ENCODE measurements at regions not wholly inside any gene's neighbourhood (a gene's known extent, or its start where the extent isn't known, plus 50 kb on each side); places are given as distances from the start of the nearest gene placed in this dataset.

GRCh38 chr10:3951993-3952392 is 167.0 kb upstream of the KLF6 start:
- H2AFZ ChIP-seq, result no peak overlapping the region
- WGBS (ENCODE audit: low lambda C conversion rate, missing lambda C conversion rate), result 97% methylated on average over 12 of the region's 12 CpGs
- no peaks in the 10 kb centered on the region for H3K9me2 ChIP-seq (replicated peaks; ENCODE audit: insufficient read depth)
- H3K79me2 ChIP-seq, result no peaks in the 10 kb centered on the region
- H3K27ac ChIP-seq, result no peak overlapping the region
- H3K36me3 ChIP-seq (replicated peaks; ENCODE audit: insufficient read depth, low read depth), result no peaks in the 10 kb centered on the region
- H3K9me3 ChIP-seq (ENCODE audit: low read depth), result no peaks in the 10 kb centered on the region
- no peak for TF ChIP-seq CTCF (IDR thresholded peaks at IDR 0.05; ENCODE audit: poor library complexity)
- H4K20me1 ChIP-seq (ENCODE audit: insufficient read depth, poor library complexity, severe bottlenecking), result no peaks in the 10 kb centered on the region
- no peaks in the 10 kb centered on the region for H3K27me3 ChIP-seq
- no peak overlapping the region for H3K4me3 ChIP-seq
- no peak for DNase-seq (ENCODE audit: low spot score)
- no peaks in the 10 kb centered on the region for H3K4me1 ChIP-seq (ENCODE audit: insufficient read depth)
- no peak overlapping the region for H3K4me2 ChIP-seq

- Histone ChIP-seq H3K9me2 (replicated peaks; ENCODE audit: insufficient read depth) (no peaks in the 10 kb centered on the region), H3K4me1 (ENCODE audit: insufficient read depth) (no peaks in the 10 kb centered on the region), H3K9me3 (ENCODE audit: low read depth) (no peaks in the 10 kb centered on the region), H3K36me3 (replicated peaks; ENCODE audit: insufficient read depth, low read depth) (no peaks in the 10 kb centered on the region), H3K27ac (no peak overlapping the region), H3K27me3 (no peaks in the 10 kb centered on the region), H3K79me2 (no peaks in the 10 kb centered on the region), H3K4me2 (no peak overlapping the region), H3K4me3 (no peak overlapping the region), H2AFZ (no peak overlapping the region), H4K20me1 (ENCODE audit: insufficient read depth, poor library complexity, severe bottlenecking) (no peaks in the 10 kb centered on the region)
- no peak for TF ChIP-seq EZH2 (IDR thresholded peaks at IDR 0.05; ENCODE audit: borderline replicate concordance)
- TF ChIP-seq CTCF (IDR thresholded peaks at IDR 0.05; ENCODE audit: poor library complexity), result no peak
- no peak for TF ChIP-seq EZH2phosphoT487 (IDR thresholded peaks at IDR 0.05; ENCODE audit: low read depth, severe bottlenecking, unreplicated experiment)
- WGBS (ENCODE audit: low lambda C conversion rate, missing lambda C conversion rate), result 96% methylated on average over 12 of the region's 12 CpGs
- no peak for DNase-seq (ENCODE audit: low spot score)
Observed at GRCh38 chr10:3950676-3951275, 165.8 kb upstream of the KLF6 start.

- no peak for TF ChIP-seq EZH2phosphoT487 (IDR thresholded peaks at IDR 0.05; ENCODE audit: low read depth, severe bottlenecking, unreplicated experiment)
- TF ChIP-seq CTCF (IDR thresholded peaks at IDR 0.05; ENCODE audit: poor library complexity), result no peak
- TF ChIP-seq EZH2 (IDR thresholded peaks at IDR 0.05; ENCODE audit: borderline replicate concordance), result no peak
- H3K4me1 ChIP-seq (ENCODE audit: insufficient read depth), result no peaks in the 10 kb centered on the region
- H3K27me3 ChIP-seq, result no peaks in the 10 kb centered on the region
- H3K4me2 ChIP-seq, result no peak overlapping the region
- no peaks in the 10 kb centered on the region for H3K79me2 ChIP-seq
- H3K9me2 ChIP-seq (replicated peaks; ENCODE audit: insufficient read depth), result no peaks in the 10 kb centered on the region
- H3K4me3 ChIP-seq, result no peak overlapping the region
- DNase-seq (ENCODE audit: low spot score), result no peak
- no peaks in the 10 kb centered on the region for H3K36me3 ChIP-seq (replicated peaks; ENCODE audit: insufficient read depth, low read depth)
- no peaks in the 10 kb centered on the region for H4K20me1 ChIP-seq (ENCODE audit: insufficient read depth, poor library complexity, severe bottlenecking)
- no peaks in the 10 kb centered on the region for H3K9me3 ChIP-seq (ENCODE audit: low read depth)
- H2AFZ ChIP-seq, result no peak overlapping the region
- WGBS (ENCODE audit: low lambda C conversion rate, missing lambda C conversion rate), result 67% methylated on average over 10 of the region's 10 CpGs
- H3K27ac ChIP-seq, result no peak overlapping the region
Observed at GRCh38 chr10:3949711-3950110, 164.7 kb upstream of the KLF6 start.

- no peak for DNase-seq (ENCODE audit: low spot score)
- no peaks in the 10 kb centered on the region for H4K20me1 ChIP-seq (ENCODE audit: insufficient read depth, poor library complexity, severe bottlenecking)
- 85% methylated on average over 9 of the region's 9 CpGs for WGBS (ENCODE audit: low lambda C conversion rate, missing lambda C conversion rate)
Observed at GRCh38 chr10:3948843-3949242, 163.8 kb upstream of the KLF6 start.

More at GRCh38 chr10:3948843-3949242, 163.8 kb upstream of the KLF6 start:
- no peaks in the 10 kb centered on the region for H3K79me2 ChIP-seq
- H3K27ac ChIP-seq, result no peak overlapping the region
- no peak overlapping the region for H3K4me2 ChIP-seq
- H3K9me3 ChIP-seq (ENCODE audit: low read depth), result no peaks in the 10 kb centered on the region
- TF ChIP-seq EZH2 (IDR thresholded peaks at IDR 0.05; ENCODE audit: borderline replicate concordance) (no peak), EZH2phosphoT487 (IDR thresholded peaks at IDR 0.05; ENCODE audit: low read depth, severe bottlenecking, unreplicated experiment) (no peak), CTCF (IDR thresholded peaks at IDR 0.05; ENCODE audit: poor library complexity) (no peak)
- no peak overlapping the region for H3K4me3 ChIP-seq
- no peak overlapping the region for H2AFZ ChIP-seq
- H3K9me2 ChIP-seq (replicated peaks; ENCODE audit: insufficient read depth), result no peaks in the 10 kb centered on the region
- H3K27me3 ChIP-seq, result no peaks in the 10 kb centered on the region
- no peaks in the 10 kb centered on the region for H3K4me1 ChIP-seq (ENCODE audit: insufficient read depth)
- no peaks in the 10 kb centered on the region for H3K36me3 ChIP-seq (replicated peaks; ENCODE audit: insufficient read depth, low read depth)
